Lower leg skin (tissue), 3 donors: ENCODE measurements at regions not wholly inside any gene's neighbourhood (a gene's known extent, or its start where the extent isn't known, plus 50 kb on each side); places are given as distances from the start of the nearest gene placed in this dataset.

Experiments
- CTCF ChIP-seq, 3 donors: fragments of 450-650 bp; IDR thresholded peaks; one replicate each; pipeline ENCODE4 v1.5.1; 2016; ENCODE audit warnings: antibody characterized with exemption in 3 of 3, mild to moderate bottlenecking in 3 of 3, moderate library complexity in 2 of 3
- POLR2A ChIP-seq, 2 donors: fragments of 450-650 bp; IDR thresholded peaks; one replicate each; pipeline ENCODE4 v1.6.1; 2016 to 2017; ENCODE audit warnings: antibody characterized with exemption in 2 of 2, mild to moderate bottlenecking in 1 of 2, moderate library complexity in 1 of 2

- TF ChIP-seq CTCF (IDR thresholded peaks at IDR 0.05) (no peak), POLR2A (IDR thresholded peaks at IDR 0.05) (no peak)
These were observed 2548.6 kb downstream of the PCDH7 start for GRCh38 chr4:33268776-33269175.
